Common myeloid progenitor, CD34-positive (primary cell): ENCODE measurements at regions not wholly inside any gene's neighbourhood (a gene's known extent, or its start where the extent isn't known, plus 50 kb on each side); places are given as distances from the start of the nearest gene placed in this dataset.
"Not testable (repeated sequence)": the region's sequence is repeated elsewhere in the genome, so short reads cannot be mapped to it uniquely, and the experiment has no call there.

Source experiments
- CTCF ChIA-PET: fragments of 350-600 bp; sonication (Branson Sonifier 250); formaldehyde crosslinking; loops from one replicate; lab custom pipeline; 2021; ENCODE audit warnings: antibody characterized with exemption; lab: Charles Lee
- POLR2A ChIA-PET: fragments of 350-600 bp; sonication (Branson Sonifier 250); formaldehyde crosslinking; loops from one replicate; lab custom pipeline; 2021; ENCODE audit warnings: antibody characterized with exemption; lab: Charles Lee
- DNase-seq, 3 donors: peaks; one replicate each; pipeline versions ENCODE4 v3.0.0 to v3.0.0-alpha.2; 2013
- H3K27ac ChIP-seq, 2 experiments: 1 replicate in 1 of 2; 2 replicates in 1 of 2; pipeline ENCODE4 v1.7.0; 2013; ENCODE audit warnings: inconsistent platforms in 2 of 2, low read length in 2 of 2, mild to moderate bottlenecking in 2 of 2, low read depth in 1 of 2, moderate library complexity in 1 of 2; ENCODE audit not compliant: severe bottlenecking in 2 of 2, insufficient read depth in 1 of 2, poor library complexity in 1 of 2
- H3K27me3 ChIP-seq, 5 experiments: replicated peaks in 2 of 5; 1 replicate in 3 of 5; 2 replicates in 2 of 5; pipeline versions ENCODE4 v1.6.1 to v1.7.0; 2013; ENCODE audit warnings: low read length in 4 of 5, mild to moderate bottlenecking in 2 of 5, moderate library complexity in 2 of 5, inconsistent platforms in 1 of 5; ENCODE audit not compliant: insufficient read depth in 5 of 5, control insufficient read depth in 4 of 5
- H3K36me3 ChIP-seq, 4 experiments: 1 replicate in 2 of 4; 2 replicates in 2 of 4; pipeline versions ENCODE4 v1.6.1 to v1.7.0; 2013; ENCODE audit warnings: low read length in 3 of 4, control low read depth in 1 of 4, mild to moderate bottlenecking in 1 of 4; ENCODE audit not compliant: control insufficient read depth in 4 of 4, insufficient read depth in 4 of 4
- H3K4me1 ChIP-seq, 4 experiments: 1 replicate in 3 of 4; 2 replicates in 1 of 4; pipeline versions ENCODE4 v1.6.1 to v1.7.1; 2013; ENCODE audit warnings: low read length in 3 of 4, mild to moderate bottlenecking in 3 of 4, control low read depth in 1 of 4, inconsistent platforms in 1 of 4, moderate library complexity in 1 of 4; ENCODE audit not compliant: control insufficient read depth in 4 of 4, insufficient read depth in 4 of 4; ENCODE audit errors: control extremely low read depth in 1 of 4
- H3K4me3 ChIP-seq, 7 experiments: 1 replicate in 4 of 7; 2 replicates in 3 of 7; pipeline versions ENCODE4 v1.5.1 to v1.7.0; 2013; ENCODE audit warnings: mild to moderate bottlenecking in 7 of 7, low read length in 6 of 7, moderate library complexity in 6 of 7, inconsistent platforms in 2 of 7, low read depth in 2 of 7, control low read depth in 1 of 7; ENCODE audit not compliant: insufficient read depth in 4 of 7, control insufficient read depth in 1 of 7; ENCODE audit errors: extremely low read depth in 1 of 7
- H3K9me3 ChIP-seq, 5 experiments: 1 replicate in 4 of 5; 2 replicates in 1 of 5; pipeline versions ENCODE4 v1.6.1 to v1.7.1; 2013; ENCODE audit warnings: low read length in 4 of 5, mild to moderate bottlenecking in 2 of 5, inconsistent platforms in 1 of 5, low read depth in 1 of 5, moderate library complexity in 1 of 5; ENCODE audit not compliant: control insufficient read depth in 4 of 5, insufficient read depth in 2 of 5; ENCODE audit errors: control extremely low read depth in 1 of 5
- WGBS: methylation state at CpG from one replicate; pipeline ENCODE4 v1.1.5; 2013; ENCODE audit not compliant: insufficient coverage; 5-methylcytosine and 5-hydroxymethylcytosine counted together

DNA sequence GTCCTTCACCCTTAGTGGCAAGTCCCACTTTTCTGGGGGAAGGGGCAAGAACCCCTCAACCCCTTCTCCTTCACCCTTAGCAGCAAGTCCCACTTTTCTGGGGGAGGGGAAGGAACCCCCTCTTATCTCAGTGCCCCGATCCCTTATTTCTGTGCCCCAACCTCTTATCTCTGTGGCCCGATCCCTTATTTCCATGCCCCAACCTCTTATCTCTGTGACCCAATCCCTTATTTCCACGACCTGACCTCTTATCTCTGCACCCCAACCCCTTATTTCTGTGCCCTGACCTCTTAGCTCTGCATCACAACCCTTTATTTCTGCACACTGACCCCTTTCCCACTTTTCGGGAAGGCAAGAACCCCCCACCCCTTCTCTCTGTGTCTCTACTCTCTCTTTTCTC, 104.4 kb upstream of the ROPN1B start:
- H3K4me3 ChIP-seq, H3K27me3 ChIP-seq, DNase-seq, H3K4me1 ChIP-seq, POLR2A ChIA-PET, H3K9me3 ChIP-seq, CTCF ChIA-PET, H3K27ac ChIP-seq, H3K36me3 ChIP-seq: not testable (repeated sequence)
- 98% methylated on average over 4 of the region's 4 CpGs for WGBS

DNA sequence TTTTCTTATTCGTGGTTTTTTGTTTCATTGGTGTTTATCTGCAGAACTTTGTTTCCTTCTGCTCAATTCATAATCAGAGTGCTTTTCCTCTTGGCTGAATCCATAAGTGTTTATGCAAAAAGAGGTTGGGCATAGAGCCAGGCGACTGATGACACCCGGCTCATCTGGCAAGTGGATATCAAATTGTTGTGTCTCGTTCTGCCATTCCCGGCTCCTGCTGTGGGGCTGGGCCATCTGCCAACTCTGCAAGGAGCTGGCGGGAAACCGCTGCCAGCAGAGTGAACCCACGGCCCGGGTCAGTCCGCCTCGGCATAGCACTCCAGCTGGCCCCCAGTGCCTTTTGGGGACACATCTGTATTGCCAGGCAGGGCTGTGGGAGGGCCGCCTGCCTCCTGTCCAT, 83.0 kb upstream of the ROPN1B start:
- H3K9me3 ChIP-seq, H3K36me3 ChIP-seq, CTCF ChIA-PET, H3K4me1 ChIP-seq, H3K27ac ChIP-seq, H3K27me3 ChIP-seq, POLR2A ChIA-PET, H3K4me3 ChIP-seq: not testable (repeated sequence)
- peak in 1 of 3 donors; percentile 1 for DNase-seq
- WGBS = 97% methylated on average over 11 of the region's 12 CpGs

DNA sequence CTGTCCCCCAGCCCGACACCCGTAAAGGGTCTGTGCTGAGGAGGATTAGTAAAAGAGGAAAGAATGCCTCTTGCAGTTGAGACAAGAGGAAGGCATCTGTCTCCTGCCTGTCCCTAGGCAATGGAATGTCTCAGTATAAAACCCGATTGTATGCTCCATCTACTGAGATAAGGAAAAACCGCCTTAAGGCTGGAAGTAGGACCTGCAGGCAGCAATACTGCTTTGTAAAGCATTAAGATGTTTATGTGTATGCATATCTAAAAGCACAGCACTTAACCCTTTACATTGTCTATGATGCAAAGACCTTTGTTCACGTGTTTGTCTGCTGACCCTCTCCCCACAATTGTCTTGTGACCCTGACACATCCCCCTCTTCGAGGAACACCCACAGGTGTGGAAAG, 69.8 kb upstream of the ROPN1B start:
- WGBS = no CpG with 5 or more reads among the region's 6 CpGs
- H3K36me3 ChIP-seq, H3K27ac ChIP-seq, CTCF ChIA-PET, H3K4me1 ChIP-seq, H3K4me3 ChIP-seq, DNase-seq, POLR2A ChIA-PET, H3K9me3 ChIP-seq, H3K27me3 ChIP-seq: not testable (repeated sequence)

DNA sequence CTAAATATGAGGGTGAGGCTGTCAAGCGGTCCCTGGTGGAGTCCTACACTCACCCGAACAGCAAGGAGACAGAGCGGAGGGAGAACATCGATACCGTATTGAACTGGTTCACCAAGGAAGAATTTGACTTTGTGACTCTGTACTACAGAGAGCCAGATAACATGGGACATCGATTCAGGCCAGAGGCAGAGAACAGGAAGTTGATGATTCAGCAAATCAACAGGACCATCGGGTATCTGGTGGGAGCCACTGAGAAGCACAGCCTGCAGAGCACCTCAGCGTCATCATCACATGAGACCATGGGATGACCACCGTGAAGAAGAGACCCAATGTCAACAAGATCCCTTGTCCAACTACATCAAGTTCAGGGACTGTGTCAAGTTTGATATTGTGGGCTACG, 67.5 kb upstream of the ROPN1B start:
- H3K4me1 ChIP-seq, H3K27ac ChIP-seq, H3K27me3 ChIP-seq, CTCF ChIA-PET, H3K9me3 ChIP-seq, H3K4me3 ChIP-seq, H3K36me3 ChIP-seq, DNase-seq, POLR2A ChIA-PET: not testable (repeated sequence)
- 96% methylated on average over 6 of the region's 10 CpGs for WGBS

DNA sequence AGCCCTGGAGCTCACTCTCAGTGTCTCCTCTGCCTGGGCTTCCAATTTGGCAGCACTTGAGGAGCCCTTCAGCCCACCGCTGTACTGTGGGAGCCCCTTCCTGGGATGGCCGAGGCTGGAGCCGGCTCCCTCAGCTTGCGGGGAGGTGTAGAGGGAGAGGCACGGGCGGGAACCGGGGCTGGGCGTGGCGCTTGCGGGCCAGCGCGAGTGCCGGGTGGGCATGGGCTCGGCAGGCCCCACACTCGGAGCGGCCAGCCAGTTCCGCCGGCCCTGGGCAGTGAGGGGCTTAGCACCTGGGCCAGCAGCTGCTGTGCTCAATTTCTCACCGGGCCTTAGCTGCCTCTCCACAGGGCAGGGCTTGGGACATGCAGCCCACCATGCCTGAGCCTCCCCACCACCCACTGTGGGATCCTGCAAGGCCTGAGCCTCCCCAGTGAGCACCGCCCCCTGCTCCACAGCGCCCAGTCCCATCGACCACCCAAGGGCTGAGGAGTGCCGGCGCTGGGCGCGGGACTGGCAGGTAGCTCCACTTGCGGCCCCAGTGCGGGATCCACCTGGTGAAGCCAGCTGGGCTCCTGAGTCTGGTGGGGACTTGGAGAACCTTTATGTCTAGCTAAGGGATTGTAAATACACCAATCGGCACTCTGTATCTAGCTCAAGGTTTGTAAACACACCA, 65.1 kb upstream of the ROPN1B start:
- H3K4me1 ChIP-seq, H3K27ac ChIP-seq, H3K4me3 ChIP-seq, CTCF ChIA-PET, H3K27me3 ChIP-seq, POLR2A ChIA-PET, DNase-seq, H3K36me3 ChIP-seq, H3K9me3 ChIP-seq: not testable (repeated sequence)
- 99% methylated on average over 14 of the region's 29 CpGs for WGBS

DNA sequence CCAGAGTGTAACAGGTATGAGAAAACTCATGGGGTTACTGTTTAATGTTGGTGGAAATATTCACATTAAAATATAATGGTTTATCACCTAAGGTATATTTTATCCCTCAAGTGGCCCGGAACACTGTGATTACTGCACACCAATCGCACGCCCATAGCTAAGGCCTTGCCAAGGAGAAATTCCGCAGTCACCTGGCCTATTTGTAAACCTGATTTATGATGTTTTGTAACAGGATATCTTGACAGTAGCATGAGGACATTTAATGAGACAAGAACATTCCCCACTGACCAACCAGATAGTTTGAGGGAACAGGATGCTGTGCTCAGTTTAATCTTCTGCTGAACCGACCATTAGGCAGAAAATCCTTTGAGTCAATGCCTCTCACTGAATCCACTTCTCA, 61.7 kb upstream of the ROPN1B start:
- WGBS = no CpG with 5 or more reads among the region's 5 CpGs

DNA sequence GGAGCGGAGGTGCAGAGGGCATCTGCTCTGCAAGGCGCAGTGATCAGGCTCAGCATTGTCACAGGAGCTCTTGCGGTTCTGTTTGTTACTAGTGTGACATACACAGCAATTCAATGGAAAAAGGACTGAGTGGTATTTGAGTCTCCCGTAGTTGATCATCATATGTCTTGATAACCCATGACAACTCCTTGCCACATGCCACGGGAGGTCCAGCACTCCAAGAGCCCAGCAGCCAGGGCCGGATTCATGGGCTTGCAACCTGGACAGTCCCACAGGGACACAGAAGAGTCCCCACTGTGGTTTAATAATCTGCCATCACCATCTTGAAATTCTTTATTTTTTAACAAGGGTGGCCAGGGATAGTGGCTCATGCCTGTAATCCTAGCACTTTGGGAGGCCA, 58.1 kb upstream of the ROPN1B start:
- DNase-seq, H3K4me3 ChIP-seq, H3K27me3 ChIP-seq, H3K36me3 ChIP-seq, CTCF ChIA-PET, H3K27ac ChIP-seq, H3K4me1 ChIP-seq, H3K9me3 ChIP-seq, POLR2A ChIA-PET: not testable (repeated sequence)
- 98% methylated on average over 5 of the region's 6 CpGs for WGBS

More for the DNA sequence above, 61.7 kb upstream of the ROPN1B start:
- H3K9me3 ChIP-seq, H3K4me1 ChIP-seq, DNase-seq, CTCF ChIA-PET, H3K4me3 ChIP-seq, H3K27me3 ChIP-seq, POLR2A ChIA-PET, H3K36me3 ChIP-seq, H3K27ac ChIP-seq: not testable (repeated sequence)
